ENCODE measurements at regions not wholly inside any gene's neighbourhood (a gene's known extent, or its start where the extent isn't known, plus 50 kb on each side); places are given as distances from the start of the nearest gene placed in this dataset.

DNA sequence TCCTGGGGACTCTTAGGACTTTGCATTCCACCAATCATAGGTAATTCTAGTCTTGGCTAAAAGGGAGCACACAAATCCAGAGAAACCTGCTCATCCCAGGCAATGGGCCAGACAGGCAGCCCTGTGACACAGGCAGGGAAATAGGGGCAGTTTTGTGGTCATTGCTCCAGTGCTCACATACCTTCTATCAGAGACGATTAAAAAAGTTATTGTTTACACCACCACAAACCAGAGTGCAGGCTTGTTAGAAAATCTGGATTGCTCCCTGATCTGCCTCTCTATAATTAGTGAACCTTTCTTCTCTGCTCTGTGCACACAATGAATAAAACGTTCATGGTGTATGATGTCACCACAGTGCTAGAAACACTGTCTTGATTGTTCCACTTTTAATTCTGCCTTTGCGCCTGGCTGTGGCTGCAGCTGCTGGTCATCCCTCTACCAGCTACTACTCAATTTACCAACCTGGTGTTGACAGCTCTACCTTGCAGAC, 121.6 kb upstream of the SPATA13 start:
- Histone ChIP-seq H3K4me3 (ENCODE audit: insufficient read depth, low read depth, low read length) (no peak overlapping the region), H3K27me3 (ENCODE audit: insufficient read depth, low read length) (no peaks in the 10 kb centered on the region), H3K4me1 (ENCODE audit: insufficient read depth, low read length) (peaks cover 16% of the 10 kb centered on the region), H3K9ac (ENCODE audit: low read length) (peak overlapping the region; percentile 4), H3K27ac (ENCODE audit: low read depth, low read length) (peak overlapping the region; percentile 28), H3K4me2 (ENCODE audit: low read length) (peak overlapping the region; percentile 59), H2AFZ (ENCODE audit: low read depth, low read length) (peak overlapping the region; percentile 19), H4K20me1 (ENCODE audit: insufficient read depth, low read length) (no peaks in the 10 kb centered on the region), H3K36me3 (ENCODE audit: insufficient read depth, low read length) (no peaks in the 10 kb centered on the region), H3K9me3 (ENCODE audit: insufficient read depth, low read depth, low read length) (no peaks in the 10 kb centered on the region), H3K79me2 (ENCODE audit: insufficient read depth, low read length) (no peaks in the 10 kb centered on the region)
- Mint-ChIP-seq H3K27me3 (ENCODE audit: low read depth, unreplicated experiment) (no peaks in the 10 kb centered on the region), H3K4me3 (ENCODE audit: unreplicated experiment) (no peak overlapping the region), H3K27ac (ENCODE audit: unreplicated experiment) (peak overlapping the region; percentile 60), H3K4me1 (ENCODE audit: low read depth, unreplicated experiment) (peaks cover 32% of the 10 kb centered on the region), H3K36me3 (ENCODE audit: low read depth, unreplicated experiment) (peaks cover 1% of the 10 kb centered on the region), H3K9me3 (ENCODE audit: unreplicated experiment) (no peaks in the 10 kb centered on the region)
- FAIRE-seq (no peak), DNase-seq (ENCODE audit: low read depth) (peak; percentile 86)
- TF ChIP-seq CTCF (IDR thresholded peaks at IDR 0.05; ENCODE audit: insufficient read depth, low read depth, low read length): no peak
- no peak for TF ChIP-seq EZH2 (IDR thresholded peaks at IDR 0.05; ENCODE audit: insufficient read depth, low read length)

DNA sequence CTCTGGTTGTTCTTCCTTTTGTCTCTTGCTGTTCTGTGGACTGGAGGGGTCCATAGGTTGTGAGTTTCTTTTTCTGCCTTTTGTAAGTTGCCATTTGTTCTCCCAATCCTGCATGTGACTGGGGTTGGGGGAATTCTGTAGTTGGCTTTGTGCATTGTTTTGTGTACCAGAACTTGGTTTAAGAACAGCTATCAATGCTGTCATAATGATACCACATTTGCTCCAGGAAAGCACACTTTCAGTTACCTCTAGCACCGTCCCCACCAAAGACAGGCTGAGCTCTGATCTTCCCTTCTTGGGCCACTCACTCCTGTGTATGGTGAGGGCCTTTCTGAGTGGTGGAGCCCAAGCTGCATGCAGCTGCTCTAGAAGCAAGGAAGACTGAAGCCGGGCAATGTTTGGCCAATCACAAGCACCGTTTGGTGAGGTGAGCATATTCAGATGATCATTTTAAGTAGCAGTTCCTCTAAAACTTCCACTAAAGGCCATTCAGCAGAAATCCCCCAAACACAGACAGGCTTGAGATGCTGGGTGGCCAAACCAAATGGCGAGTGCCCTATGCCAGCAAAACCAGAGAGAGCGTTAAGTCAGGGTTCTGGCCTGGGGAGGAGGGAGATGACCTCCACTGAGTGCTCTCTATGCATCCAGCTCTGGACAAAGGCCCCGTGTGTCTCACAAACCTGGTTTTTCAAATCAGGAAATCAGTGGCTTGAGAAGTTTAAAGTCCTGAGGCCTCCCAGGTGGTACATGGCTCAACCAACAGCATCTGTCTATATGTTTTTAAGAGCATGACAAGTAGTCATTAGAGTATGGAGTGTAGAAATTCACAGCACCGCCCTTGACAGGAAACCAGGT, 120.7 kb upstream of the SPATA13 start:
- Histone ChIP-seq H3K4me3 (ENCODE audit: insufficient read depth, low read depth, low read length) (no peak overlapping the region), H3K4me2 (ENCODE audit: low read length) (no peak overlapping the region), H3K9ac (ENCODE audit: low read length) (no peak overlapping the region), H2AFZ (ENCODE audit: low read depth, low read length) (no peak overlapping the region), H3K36me3 (ENCODE audit: insufficient read depth, low read length) (no peaks in the 10 kb centered on the region), H3K27ac (ENCODE audit: low read depth, low read length) (no peak overlapping the region), H3K27me3 (ENCODE audit: insufficient read depth, low read length) (no peaks in the 10 kb centered on the region), H4K20me1 (ENCODE audit: insufficient read depth, low read length) (no peaks in the 10 kb centered on the region), H3K9me3 (ENCODE audit: insufficient read depth, low read depth, low read length) (no peaks in the 10 kb centered on the region), H3K79me2 (ENCODE audit: insufficient read depth, low read length) (no peaks in the 10 kb centered on the region), H3K4me1 (ENCODE audit: insufficient read depth, low read length) (peaks cover 10% of the 10 kb centered on the region)
- H3K36me3 Mint-ChIP-seq (ENCODE audit: low read depth, unreplicated experiment): peaks cover 1% of the 10 kb centered on the region
- DNase-seq (ENCODE audit: low read depth) (no peak), FAIRE-seq (no peak)
- no peaks in the 10 kb centered on the region for H3K9me3 Mint-ChIP-seq (ENCODE audit: unreplicated experiment)
- H3K27me3 Mint-ChIP-seq (ENCODE audit: low read depth, unreplicated experiment): no peaks in the 10 kb centered on the region
- H3K27ac Mint-ChIP-seq (ENCODE audit: unreplicated experiment): no peak overlapping the region
- peaks cover 24% of the 10 kb centered on the region for H3K4me1 Mint-ChIP-seq (ENCODE audit: low read depth, unreplicated experiment)
- TF ChIP-seq EZH2 (IDR thresholded peaks at IDR 0.05; ENCODE audit: insufficient read depth, low read length): no peak
- TF ChIP-seq CTCF (IDR thresholded peaks at IDR 0.05; ENCODE audit: insufficient read depth, low read depth, low read length): no peak
- no peak overlapping the region for H3K4me3 Mint-ChIP-seq (ENCODE audit: unreplicated experiment)

- TF ChIP-seq CTCF (IDR thresholded peaks at IDR 0.05; ENCODE audit: insufficient read depth, low read depth, low read length): no peak
- no peak for TF ChIP-seq EZH2 (IDR thresholded peaks at IDR 0.05; ENCODE audit: insufficient read depth, low read length)
- no peak for DNase-seq (ENCODE audit: low read depth)
- Histone ChIP-seq H2AFZ (ENCODE audit: low read depth, low read length) (no peak overlapping the region), H3K27ac (ENCODE audit: low read depth, low read length) (no peak overlapping the region), H3K4me3 (ENCODE audit: insufficient read depth, low read depth, low read length) (no peak overlapping the region), H4K20me1 (ENCODE audit: insufficient read depth, low read length) (no peaks in the 10 kb centered on the region), H3K4me2 (ENCODE audit: low read length) (no peak overlapping the region), H3K9ac (ENCODE audit: low read length) (no peak overlapping the region), H3K4me1 (ENCODE audit: insufficient read depth, low read length) (peaks cover 10% of the 10 kb centered on the region), H3K79me2 (ENCODE audit: insufficient read depth, low read length) (no peaks in the 10 kb centered on the region), H3K9me3 (ENCODE audit: insufficient read depth, low read depth, low read length) (no peaks in the 10 kb centered on the region), H3K36me3 (ENCODE audit: insufficient read depth, low read length) (no peaks in the 10 kb centered on the region), H3K27me3 (ENCODE audit: insufficient read depth, low read length) (no peaks in the 10 kb centered on the region)
- no peaks in the 10 kb centered on the region for H3K9me3 Mint-ChIP-seq (ENCODE audit: unreplicated experiment)
- H3K27me3 Mint-ChIP-seq (ENCODE audit: low read depth, unreplicated experiment): no peaks in the 10 kb centered on the region
- H3K27ac Mint-ChIP-seq (ENCODE audit: unreplicated experiment): no peak overlapping the region
- H3K36me3 Mint-ChIP-seq (ENCODE audit: low read depth, unreplicated experiment): peaks cover 1% of the 10 kb centered on the region
- FAIRE-seq: no peak
- peaks cover 24% of the 10 kb centered on the region for H3K4me1 Mint-ChIP-seq (ENCODE audit: low read depth, unreplicated experiment)
- no peak overlapping the region for H3K4me3 Mint-ChIP-seq (ENCODE audit: unreplicated experiment)
These were observed 119.7 kb upstream of the SPATA13 start for GRCh38 chr13:24040835-24041234.

All from astrocyte (in vitro differentiated cells and primary cell).